Keratinocyte (primary cell): ENCODE measurements at regions not wholly inside any gene's neighbourhood (a gene's known extent, or its start where the extent isn't known, plus 50 kb on each side); places are given as distances from the start of the nearest gene placed in this dataset.

Experiments used
- DNase-seq: peaks from one replicate; pipeline ENCODE4 v3.0.0-alpha.2; 2011; ENCODE audit warnings: low read depth, missing footprints, low spot score
- FAIRE-seq: peaks from 2 replicates; lab custom pipeline; 2011; peaks lifted over from hg19 to GRCh38; lab: Jason Lieb, UNC
- H2AFZ ChIP-seq: 2 replicates; pipeline ENCODE4 v1.6.0; 2012; ENCODE audit warnings: low read length, control low read depth, inconsistent platforms; ENCODE audit not compliant: control insufficient read depth
- H3K27ac ChIP-seq: 2 replicates; pipeline ENCODE4 v1.5.1; 2011; ENCODE audit warnings: low read length; ENCODE audit not compliant: control insufficient read depth, insufficient read depth
- H3K27me3 ChIP-seq: 3 replicates; pipeline ENCODE4 v1.6.0; 2011; ENCODE audit warnings: low read length; ENCODE audit not compliant: control insufficient read depth, insufficient read depth; ENCODE audit errors: extremely low read depth
- H3K36me3 ChIP-seq, 2 experiments: 2 replicates in 1 of 2; 3 replicates in 1 of 2; pipeline ENCODE4 v1.5.1; 2011; ENCODE audit warnings: low read length in 2 of 2, mild to moderate bottlenecking in 1 of 2; ENCODE audit not compliant: control insufficient read depth in 2 of 2, insufficient read depth in 2 of 2; ENCODE audit errors: extremely low read depth in 1 of 2
- H3K4me1 ChIP-seq: 3 replicates; pipeline ENCODE4 v1.5.1; 2011; ENCODE audit warnings: low read length; ENCODE audit not compliant: control insufficient read depth, insufficient read depth; ENCODE audit errors: extremely low read depth
- H3K4me2 ChIP-seq: 3 replicates; pipeline ENCODE4 v1.6.0; 2011; ENCODE audit warnings: low read depth, low read length; ENCODE audit not compliant: control insufficient read depth, insufficient read depth; ENCODE audit errors: extremely low read depth
- H3K4me3 ChIP-seq, 3 experiments: fragments of 200-600 bp in 1 of 3; sonication (generic) in 1 of 3; 2 replicates in 2 of 3; 3 replicates in 1 of 3; pipeline ENCODE4 v1.5.1; 2011 to 2016; ENCODE audit warnings: low read length in 3 of 3, mild to moderate bottlenecking in 3 of 3, control low read depth in 2 of 3, inconsistent platforms in 1 of 3, low read depth in 1 of 3, mixed read lengths in 1 of 3, mixed run types in 1 of 3, moderate library complexity in 1 of 3; ENCODE audit not compliant: control insufficient read depth in 2 of 3, insufficient read depth in 2 of 3; ENCODE audit errors: extremely low read depth in 1 of 3
- H3K79me2 ChIP-seq: 2 replicates; pipeline ENCODE4 v1.6.0; 2012; ENCODE audit warnings: low read length; ENCODE audit not compliant: control insufficient read depth, insufficient read depth
- H3K9ac ChIP-seq: 3 replicates; pipeline ENCODE4 v1.6.0; 2011; ENCODE audit warnings: low read length; ENCODE audit not compliant: control insufficient read depth, insufficient read depth; ENCODE audit errors: extremely low read depth
- H3K9me1 ChIP-seq: 3 replicates; pipeline ENCODE4 v1.6.0; 2011; ENCODE audit warnings: low read length; ENCODE audit not compliant: control insufficient read depth, insufficient read depth; ENCODE audit errors: extremely low read depth
- H3K9me3 ChIP-seq: 2 replicates; pipeline ENCODE4 v1.5.1; 2012; ENCODE audit warnings: low read depth, low read length; ENCODE audit not compliant: control insufficient read depth
- H4K20me1 ChIP-seq: 3 replicates; pipeline ENCODE4 v1.6.0; 2011; ENCODE audit warnings: low read length; ENCODE audit not compliant: control insufficient read depth, insufficient read depth; ENCODE audit errors: extremely low read depth
- EZH2 ChIP-seq: IDR thresholded peaks from one replicate; pipeline ENCODE4 v1.6.1; 2012; ENCODE audit warnings: inconsistent platforms, mild to moderate bottlenecking, low read length, moderate library complexity
- dilution Hi-C: fragments of 300-500 bp; cut with MboI; formaldehyde crosslinking; loops from one replicate; pipeline ENCODE4 v1.7.0; 2020; ENCODE audit warnings: low sequenced_read_pairs; ENCODE audit not compliant: extremely low pct_ligation_motif_present
- TF ChIP-seq, protein P1 (sequence below), 3 experiments: IDR thresholded peaks in 1 of 3; conservative IDR thresholded peaks in 1 of 3; optimal IDR thresholded peaks in 1 of 3; 2 replicates in 2 of 3; 3 replicates in 1 of 3; pipeline versions ENCODE3 to v1.5.1; 2011; ENCODE audit warnings: low read length in 3 of 3, mild to moderate bottlenecking in 3 of 3, moderate library complexity in 2 of 3, control low read depth in 1 of 3, inconsistent platforms in 1 of 3; ENCODE audit not compliant: insufficient read depth in 2 of 3; ENCODE audit errors: extremely low read depth in 1 of 3

DNA sequence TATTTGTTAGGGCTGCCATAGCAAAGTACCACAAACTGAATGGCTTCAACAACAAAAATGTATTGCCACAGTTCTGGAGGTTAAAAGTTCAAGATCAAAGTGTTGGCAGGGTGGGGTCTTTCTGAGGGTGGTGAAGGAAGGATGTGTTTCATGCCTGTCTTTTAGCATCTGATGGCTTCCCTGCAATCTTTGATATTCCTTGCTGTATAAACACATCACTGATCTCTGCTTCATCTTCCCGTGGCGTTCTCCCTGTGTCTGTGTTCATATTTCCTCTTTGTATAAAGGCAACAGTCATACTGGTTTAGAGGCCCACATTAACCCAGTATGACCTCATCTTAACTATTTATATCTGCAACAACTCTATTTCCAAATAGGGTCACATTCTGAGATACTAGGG is 167.5 kb downstream of the BTG1 start:
- TF ChIP-seq, protein P1, sequence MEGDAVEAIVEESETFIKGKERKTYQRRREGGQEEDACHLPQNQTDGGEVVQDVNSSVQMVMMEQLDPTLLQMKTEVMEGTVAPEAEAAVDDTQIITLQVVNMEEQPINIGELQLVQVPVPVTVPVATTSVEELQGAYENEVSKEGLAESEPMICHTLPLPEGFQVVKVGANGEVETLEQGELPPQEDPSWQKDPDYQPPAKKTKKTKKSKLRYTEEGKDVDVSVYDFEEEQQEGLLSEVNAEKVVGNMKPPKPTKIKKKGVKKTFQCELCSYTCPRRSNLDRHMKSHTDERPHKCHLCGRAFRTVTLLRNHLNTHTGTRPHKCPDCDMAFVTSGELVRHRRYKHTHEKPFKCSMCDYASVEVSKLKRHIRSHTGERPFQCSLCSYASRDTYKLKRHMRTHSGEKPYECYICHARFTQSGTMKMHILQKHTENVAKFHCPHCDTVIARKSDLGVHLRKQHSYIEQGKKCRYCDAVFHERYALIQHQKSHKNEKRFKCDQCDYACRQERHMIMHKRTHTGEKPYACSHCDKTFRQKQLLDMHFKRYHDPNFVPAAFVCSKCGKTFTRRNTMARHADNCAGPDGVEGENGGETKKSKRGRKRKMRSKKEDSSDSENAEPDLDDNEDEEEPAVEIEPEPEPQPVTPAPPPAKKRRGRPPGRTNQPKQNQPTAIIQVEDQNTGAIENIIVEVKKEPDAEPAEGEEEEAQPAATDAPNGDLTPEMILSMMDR (optimal IDR thresholded peaks at IDR 0.05 in 1 of 3, IDR thresholded peaks at IDR 0.05 in 1 of 3, conservative IDR thresholded peaks at IDR 0.05 in 1 of 3; ENCODE audit: extremely low read depth in 1 of 3, insufficient read depth in 2 of 3, low read length in 3 of 3), result no peak
- no peak for TF ChIP-seq EZH2
- Histone ChIP-seq H3K27ac (no peak overlapping the region), H3K79me2 (no peaks in the 10 kb centered on the region), H3K9ac (no peak overlapping the region), H3K9me1 (no peaks in the 10 kb centered on the region), H3K9me3 (no peaks in the 10 kb centered on the region), H2AFZ (no peak overlapping the region), H3K27me3 (no peaks in the 10 kb centered on the region), H3K4me1 (no peaks in the 10 kb centered on the region), H3K36me3 (no peaks in the 10 kb centered on the region), H4K20me1 (no peaks in the 10 kb centered on the region), H3K4me2 (no peak overlapping the region), H3K4me3 (no peak overlapping the region)
- DNase-seq (no peak), FAIRE-seq (no peak)
- dilution Hi-C loops, result no loop called here

DNA sequence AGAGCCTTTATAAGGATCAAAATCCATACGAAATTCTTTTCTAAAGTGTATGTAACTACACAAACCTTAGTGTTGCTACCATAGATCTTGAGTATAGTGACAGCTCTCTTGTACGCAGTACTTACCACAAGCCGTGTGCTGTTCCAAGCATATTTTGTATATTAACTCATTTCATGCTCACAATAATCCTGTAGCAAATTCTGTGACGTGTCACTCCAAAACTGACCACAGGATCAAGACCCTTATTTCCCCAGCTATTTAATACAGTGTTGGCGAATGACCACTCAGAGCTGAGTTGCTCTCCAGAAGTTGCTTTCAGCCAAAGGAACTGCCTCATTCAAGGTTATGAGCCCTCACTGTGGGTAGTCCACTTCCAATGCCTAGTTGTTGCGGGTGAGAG is 169.8 kb downstream of the BTG1 start:
- no peaks in the 10 kb centered on the region for H3K27me3 ChIP-seq
- no peaks in the 10 kb centered on the region for H3K36me3 ChIP-seq
- no peaks in the 10 kb centered on the region for H3K9me3 ChIP-seq
- TF ChIP-seq, protein P1 (optimal IDR thresholded peaks at IDR 0.05 in 1 of 3, IDR thresholded peaks at IDR 0.05 in 1 of 3, conservative IDR thresholded peaks at IDR 0.05 in 1 of 3; ENCODE audit: extremely low read depth in 1 of 3, insufficient read depth in 2 of 3, low read length in 3 of 3), result no peak
- H3K4me3 ChIP-seq, result no peak overlapping the region
- no peak for DNase-seq
- H3K27ac ChIP-seq, result no peak overlapping the region
- no peaks in the 10 kb centered on the region for H3K4me1 ChIP-seq
- no peaks in the 10 kb centered on the region for H4K20me1 ChIP-seq
- no peaks in the 10 kb centered on the region for H3K9me1 ChIP-seq
- no peak overlapping the region for H3K4me2 ChIP-seq
- H2AFZ ChIP-seq, result no peak overlapping the region
- dilution Hi-C loops, result no loop called here
- FAIRE-seq, result no peak
- no peaks in the 10 kb centered on the region for H3K79me2 ChIP-seq
- no peak overlapping the region for H3K9ac ChIP-seq
